ENCODE measurements at regions not wholly inside any gene's neighbourhood (a gene's known extent, or its start where the extent isn't known, plus 50 kb on each side); places are given as distances from the start of the nearest gene placed in this dataset.
"Not testable (repeated sequence)": the region's sequence is repeated elsewhere in the genome, so short reads cannot be mapped to it uniquely, and the experiment has no call there.

DNA sequence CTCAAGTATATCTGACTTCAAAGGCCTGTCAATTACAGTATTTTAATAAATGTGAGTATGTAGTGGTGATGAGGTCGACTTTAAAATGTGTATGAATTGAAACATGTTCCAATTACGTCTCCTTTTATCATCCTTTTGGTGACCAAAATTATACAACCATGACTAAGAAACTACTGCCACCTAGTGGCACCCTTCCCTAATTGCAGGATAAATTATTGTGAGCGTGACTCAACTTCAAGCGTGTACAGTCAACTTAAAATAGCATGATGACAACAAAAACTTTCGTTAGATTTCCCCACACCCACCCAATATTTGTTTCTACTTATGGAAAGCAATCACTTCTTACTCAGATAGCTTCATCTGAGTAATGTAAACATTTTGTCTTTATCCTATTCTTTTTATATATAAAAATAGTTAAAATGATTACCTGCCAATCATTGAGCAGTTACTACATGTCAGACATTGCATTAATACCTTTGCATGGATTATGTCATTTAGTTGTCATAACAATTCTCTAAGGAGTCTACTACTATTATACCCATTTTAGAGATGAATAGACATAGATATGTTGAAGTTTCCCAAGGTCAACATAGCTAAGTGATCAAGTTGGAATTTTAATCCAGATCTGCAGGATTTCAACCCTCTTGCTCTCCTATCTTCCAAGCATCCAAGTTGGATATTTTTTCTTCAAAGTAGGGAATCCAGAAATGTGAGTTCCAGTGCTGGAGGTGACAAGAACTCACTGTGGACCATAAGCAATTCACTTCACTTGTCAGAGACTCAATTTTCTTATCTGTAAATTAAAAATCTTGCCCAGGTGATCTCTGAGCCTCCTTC, 106.0 kb downstream of the MEX3B start:
- no peak for DNase-seq (ENCODE audit: extremely low read depth in 1 of 2, low read depth in 1 of 2)

DNA sequence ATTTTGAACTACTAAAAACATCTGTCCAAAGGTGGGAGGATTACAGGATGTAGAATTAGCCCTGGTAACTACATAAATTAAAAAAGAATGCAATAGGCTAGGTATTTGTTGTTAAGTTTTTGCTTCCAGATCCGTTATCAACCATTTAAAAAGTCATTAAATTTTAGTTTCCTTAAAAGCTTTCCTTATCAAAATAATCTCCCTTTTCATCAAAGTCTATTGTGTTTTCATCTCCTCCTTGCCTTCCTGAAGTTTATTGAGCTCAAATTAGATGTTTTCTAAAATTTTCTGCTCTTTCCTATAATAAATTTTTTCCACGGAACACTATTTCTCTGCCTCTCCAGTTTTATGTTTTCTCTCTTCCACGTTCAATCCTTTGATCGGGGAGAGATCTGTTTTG, 108.6 kb downstream of the MEX3B start:
- no peak for DNase-seq (ENCODE audit: extremely low read depth in 1 of 2, low read depth in 1 of 2)

DNA sequence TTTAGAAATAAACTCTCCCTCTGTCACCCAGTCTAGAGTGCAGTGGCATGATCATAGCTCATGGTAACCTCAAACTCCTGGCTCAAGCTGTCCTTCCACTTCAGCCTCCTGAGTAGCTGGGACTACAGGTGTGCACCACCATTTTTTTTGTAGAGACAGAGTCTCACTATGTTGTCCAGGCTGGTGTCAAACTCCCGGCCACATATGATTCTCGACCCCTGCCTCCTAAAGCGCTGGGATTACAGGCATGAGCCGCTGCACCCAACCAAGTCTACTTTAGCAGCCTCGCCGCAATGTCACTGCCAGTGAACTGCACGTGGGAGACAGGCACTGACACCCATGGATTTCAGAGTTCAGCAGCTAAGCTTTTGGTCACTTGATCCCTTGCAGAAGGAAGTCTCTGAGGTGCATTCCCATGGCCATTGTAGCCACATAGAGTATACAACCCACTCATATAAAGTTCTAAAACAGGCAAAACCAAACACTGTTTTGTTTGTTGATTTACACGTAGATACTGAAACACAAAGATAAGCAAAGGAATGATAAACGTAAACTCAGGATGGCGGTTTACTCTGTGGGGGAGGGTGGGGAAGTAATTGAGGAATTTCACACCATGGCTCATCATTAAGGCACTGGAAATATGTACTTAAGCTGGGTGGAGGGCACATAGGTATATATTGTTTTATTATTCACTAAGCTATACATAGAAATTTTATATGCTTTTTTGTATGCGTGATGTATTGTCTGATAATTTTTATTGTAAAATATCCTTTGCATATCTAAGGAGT, 115.0 kb downstream of the MEX3B start:
- no peak for DNase-seq (ENCODE audit: extremely low read depth in 1 of 2, low read depth in 1 of 2)

DNA sequence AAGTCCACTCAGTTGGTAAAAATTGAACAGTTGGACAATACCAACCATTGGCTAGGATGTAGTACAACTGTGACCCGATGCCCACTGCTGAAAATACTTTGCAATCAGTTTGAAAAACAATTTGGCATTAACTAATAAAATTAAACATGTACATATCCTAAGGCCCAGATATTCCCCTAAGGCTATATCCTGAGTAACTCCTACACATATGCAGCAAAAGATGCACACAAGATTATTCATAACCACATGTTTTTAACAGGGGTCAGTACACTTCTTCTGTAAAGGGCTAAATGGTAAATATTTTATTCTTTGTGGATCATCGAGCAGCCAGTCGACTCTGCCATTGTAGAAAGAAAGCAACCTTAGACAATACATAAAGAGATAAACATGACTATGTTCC, 116.3 kb downstream of the MEX3B start:
- no peak for DNase-seq (ENCODE audit: extremely low read depth in 1 of 2, low read depth in 1 of 2)

DNA sequence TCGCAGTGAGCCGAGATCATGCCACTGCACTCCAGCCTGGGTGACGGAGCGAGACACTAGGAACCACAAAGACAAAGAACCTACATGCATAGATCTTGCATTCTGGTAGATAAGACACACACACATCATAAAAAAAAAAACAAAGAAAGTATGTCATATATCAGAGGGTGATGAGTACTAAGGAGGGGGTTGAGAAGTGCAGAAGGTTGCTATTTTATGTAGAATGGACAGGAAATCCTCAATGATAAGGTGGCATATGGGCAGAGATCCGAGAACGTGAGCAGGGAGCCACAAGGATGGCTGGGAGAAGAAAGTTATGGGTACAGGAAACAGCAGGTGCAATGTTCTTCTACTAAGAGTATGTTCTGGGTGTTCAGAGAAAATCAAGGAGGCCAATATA, 118.8 kb downstream of the MEX3B start:
- DNase-seq (ENCODE audit: extremely low read depth in 1 of 2, low read depth in 1 of 2) = no peak

DNA sequence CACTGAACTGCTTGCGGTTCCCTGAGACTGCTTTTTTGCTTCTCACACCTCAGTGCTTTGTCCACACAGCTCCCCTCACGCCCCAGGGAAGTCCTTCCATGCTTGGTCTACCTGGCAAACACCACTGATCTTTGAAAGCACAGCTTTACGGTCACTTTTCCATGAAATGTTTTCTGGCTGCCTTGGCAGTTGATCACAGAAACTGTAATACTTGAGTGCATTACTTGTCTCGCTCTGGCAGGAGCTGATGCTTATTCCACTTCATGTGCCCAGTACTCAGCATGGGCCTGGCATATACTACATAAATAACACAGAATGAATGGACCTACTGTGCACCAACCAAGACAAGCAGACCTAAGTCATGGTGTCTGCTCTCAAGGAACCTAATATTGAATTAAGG, 121.1 kb downstream of the MEX3B start:
- no peak for DNase-seq (ENCODE audit: extremely low read depth in 1 of 2, low read depth in 1 of 2)

DNA sequence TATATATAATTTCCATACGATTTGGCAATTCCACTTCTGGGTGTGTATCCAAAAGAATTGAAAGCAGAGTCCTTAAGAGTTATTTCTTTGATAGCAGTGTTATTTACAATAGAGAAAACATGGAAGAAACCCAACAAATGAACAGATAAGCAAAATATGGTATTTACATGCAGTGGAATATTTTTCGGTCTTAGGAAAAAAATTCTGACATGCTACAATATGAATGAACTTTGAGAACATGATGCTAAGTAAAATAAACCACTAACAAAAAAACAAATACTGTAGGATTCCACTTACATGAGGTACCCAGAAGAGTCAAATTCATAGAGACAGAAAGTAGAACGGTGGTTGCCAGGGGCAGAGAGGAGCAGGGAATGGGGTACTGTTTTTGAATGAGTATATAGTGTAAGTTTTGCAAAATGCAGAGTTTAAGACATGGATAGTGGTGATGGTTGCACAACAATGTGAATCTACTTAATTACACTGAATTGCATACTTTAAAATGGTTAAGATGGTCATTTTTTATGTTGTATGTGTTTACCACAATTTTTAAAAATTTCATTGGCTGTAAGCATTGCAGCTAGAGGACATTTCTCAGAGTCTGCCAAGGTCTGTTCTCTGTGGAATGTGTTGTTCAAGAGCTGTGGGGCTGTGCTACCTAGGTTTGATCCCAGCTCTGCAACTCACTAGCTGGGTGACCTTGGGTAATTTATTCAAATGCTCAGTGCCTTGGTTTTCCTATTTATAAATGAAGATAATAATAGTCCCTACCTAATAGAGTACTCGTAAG, 122.1 kb downstream of the MEX3B start:
- no peak for DNase-seq (ENCODE audit: extremely low read depth in 1 of 2, low read depth in 1 of 2)

DNA sequence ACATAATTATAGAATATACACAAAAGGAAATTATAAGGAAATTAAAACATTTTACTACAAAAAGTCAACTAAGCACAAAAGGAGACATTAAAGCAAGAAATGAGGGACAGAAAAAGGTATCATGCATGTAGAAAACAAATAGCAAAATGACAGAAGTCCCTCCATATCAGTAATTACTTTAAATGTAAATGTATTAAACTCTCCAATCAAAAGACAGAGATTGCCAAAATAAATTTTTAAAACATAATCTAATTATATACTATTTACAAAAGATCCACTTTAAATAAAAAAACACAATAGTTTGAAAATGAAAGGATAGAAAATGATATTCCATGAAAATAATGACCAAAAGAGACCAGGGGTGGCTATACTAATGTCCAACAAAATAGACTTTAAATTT, 123.7 kb downstream of the MEX3B start:
- no peak for DNase-seq (ENCODE audit: extremely low read depth in 1 of 2, low read depth in 1 of 2)

DNA sequence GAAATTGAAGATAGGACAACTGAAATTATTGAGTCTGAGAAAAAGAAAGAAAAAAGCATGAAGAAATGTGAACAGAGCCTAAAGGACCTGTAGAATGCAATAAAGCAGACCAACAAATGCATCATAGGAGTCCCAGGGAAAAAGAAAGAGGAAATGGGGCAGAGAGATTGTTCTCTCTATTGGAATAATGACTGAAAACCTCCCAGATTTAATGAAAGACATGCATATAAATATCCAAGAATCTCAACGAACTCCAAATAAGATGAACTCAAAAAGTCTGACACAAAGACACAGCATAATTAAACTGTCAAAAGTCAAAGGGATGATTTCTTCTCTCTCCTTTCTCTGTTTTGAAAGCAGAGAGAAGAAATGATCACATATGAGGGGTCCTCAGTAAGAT, 124.7 kb downstream of the MEX3B start:
- no peak for DNase-seq (ENCODE audit: extremely low read depth in 1 of 2, low read depth in 1 of 2)

DNA sequence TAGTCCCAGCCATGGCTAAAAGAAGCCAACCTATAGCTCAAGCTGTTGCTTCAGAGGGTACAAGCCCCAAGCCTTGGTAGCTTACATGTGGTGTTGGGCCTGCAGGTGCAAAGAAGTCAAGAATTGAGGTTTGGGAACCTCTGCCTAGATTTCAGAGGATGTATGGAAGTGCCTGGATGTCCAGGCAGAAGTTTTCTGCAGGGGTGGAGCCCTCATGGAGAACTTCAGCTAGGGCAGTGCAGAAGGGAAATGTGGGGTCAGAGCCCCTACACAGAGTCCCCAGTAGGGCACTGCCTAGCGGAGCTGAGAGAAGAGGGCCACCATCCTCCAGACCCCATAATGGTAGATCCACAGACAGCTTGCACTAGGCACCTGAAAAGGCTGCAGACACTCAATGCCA, 127.1 kb downstream of the MEX3B start:
- not testable (repeated sequence) for DNase-seq (ENCODE audit: extremely low read depth in 1 of 2, low read depth in 1 of 2)

DNA sequence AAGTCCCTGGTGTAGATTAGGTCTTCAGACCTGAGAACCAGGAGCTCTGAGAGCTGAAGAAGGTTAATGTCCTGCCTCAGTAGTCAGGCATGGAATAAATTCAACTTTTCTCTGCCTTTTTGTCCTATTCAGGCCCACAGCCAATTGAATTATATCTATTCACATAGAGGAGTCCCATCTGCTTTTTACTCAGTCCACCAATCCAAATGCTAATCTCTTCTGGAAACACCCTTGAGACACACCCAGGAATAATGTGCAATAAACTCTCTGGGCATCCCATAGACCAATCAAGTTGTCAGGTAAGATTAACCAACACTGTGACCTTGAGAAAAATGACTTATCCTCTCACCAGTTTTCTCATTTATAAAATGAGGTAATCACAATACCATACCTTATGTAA, 129.4 kb downstream of the MEX3B start:
- DNase-seq (ENCODE audit: extremely low read depth in 1 of 2, low read depth in 1 of 2) = no peak

DNA sequence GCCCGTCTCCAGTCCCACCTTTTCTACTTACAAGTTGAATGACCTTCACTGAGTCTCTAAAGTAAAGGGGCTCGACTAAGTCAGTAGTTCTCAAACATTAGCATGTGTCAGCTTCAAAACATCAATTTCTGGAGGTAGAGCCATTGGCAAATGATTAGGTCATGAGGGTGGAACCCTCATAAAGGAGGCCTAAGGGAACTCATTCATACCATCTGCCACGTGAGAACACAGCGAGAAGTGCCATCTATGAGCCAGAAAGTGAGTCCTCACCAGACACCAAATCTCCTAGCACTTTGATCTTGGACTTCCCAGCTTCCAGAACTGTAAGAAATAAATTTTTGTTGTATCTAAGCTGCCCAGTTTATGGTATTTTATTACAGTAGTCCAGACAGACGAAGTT, 129.8 kb downstream of the MEX3B start:
- no peak for DNase-seq (ENCODE audit: extremely low read depth in 1 of 2, low read depth in 1 of 2)

DNA sequence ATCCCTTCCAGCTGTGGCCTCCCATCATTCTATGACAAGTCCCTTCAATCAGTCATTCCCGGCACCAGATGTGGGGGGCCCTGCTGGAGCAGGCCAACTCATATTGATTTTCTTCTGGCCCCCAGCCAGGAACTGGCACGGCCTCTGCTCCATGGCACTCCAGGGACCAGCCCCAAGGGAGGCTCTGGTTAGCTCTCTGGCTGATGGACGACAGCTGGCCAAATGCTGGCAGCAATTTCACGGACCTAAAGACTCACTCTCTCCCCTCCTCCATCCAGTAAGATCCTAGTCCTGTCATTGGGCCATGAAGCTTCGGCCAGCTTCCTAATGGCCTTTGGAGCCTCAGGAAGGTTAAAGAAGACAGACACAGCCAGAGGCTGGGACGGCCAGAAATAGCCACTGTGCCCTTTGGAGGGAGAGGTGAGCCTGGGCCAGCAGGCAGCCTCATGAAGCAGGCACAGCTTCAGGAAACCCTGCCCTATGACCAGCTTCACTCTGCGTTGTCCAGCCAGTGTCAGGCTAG, 131.0 kb downstream of the MEX3B start:
- DNase-seq (ENCODE audit: extremely low read depth in 1 of 2, low read depth in 1 of 2) = no peak

DNA sequence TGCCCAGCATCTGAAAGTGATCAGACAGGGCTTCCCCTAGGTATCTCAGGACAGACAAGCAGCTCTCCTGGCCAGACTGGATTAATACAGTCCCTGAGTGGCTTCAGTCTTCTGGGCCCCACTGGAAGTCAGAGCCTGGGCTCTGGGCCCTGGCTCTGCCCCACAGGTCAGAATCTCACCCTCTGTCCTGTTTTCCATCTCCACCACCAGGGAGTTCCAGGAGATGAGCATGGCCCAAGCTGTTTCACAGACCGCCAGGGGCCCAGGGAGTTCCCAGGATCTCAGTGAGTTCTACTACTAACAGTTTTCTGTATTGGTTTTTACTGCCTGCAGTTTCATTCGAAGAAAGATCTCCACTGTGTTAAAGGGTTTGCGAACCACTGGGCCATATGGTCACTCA, 131.5 kb downstream of the MEX3B start:
- no peak for DNase-seq (ENCODE audit: extremely low read depth in 1 of 2, low read depth in 1 of 2)

DNA sequence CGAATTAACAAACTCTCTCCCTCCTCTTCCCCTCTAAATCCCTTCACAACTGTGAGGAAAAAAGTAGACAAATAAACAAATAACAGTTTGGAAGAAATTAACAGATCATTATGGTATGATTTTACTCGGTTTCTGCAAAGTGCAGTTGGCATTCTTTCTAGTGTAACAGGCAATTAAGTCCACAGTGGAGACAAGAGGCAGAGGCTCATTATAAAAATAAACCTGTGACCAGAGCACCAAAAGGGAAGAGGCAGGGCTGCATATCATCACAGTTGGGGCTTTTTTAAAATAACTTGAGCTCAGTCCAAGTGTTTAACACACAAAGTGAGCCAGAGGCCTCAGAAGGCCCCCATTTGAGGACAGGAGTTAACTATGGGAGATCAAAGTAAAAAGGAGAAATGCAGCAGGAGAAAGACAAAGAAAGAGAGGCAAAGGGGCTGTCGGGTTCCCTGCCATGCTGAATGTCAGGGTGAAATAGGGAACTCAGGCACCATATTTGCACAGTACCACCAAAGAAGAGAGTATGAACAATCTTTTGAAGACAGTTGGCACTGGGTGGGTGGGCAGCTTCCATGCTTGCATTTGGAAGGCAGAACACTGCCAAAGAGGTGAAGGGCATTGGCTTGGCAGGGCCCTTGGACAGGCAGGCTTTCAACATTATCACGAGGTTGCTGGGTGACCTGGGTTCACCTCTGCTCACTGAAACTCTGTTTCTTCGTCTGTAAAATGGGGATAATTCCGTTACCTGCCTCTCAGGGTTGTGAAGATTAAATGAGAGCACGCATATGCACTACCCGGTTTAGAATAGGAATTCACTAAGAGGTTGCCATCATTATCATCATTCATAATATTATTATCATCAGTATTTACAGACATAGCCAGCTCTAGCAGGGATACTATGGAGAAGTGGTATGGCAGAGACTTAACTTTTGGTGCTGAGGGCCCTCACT, 134.5 kb downstream of the MEX3B start:
- no peak for DNase-seq (ENCODE audit: extremely low read depth in 1 of 2, low read depth in 1 of 2)

DNA sequence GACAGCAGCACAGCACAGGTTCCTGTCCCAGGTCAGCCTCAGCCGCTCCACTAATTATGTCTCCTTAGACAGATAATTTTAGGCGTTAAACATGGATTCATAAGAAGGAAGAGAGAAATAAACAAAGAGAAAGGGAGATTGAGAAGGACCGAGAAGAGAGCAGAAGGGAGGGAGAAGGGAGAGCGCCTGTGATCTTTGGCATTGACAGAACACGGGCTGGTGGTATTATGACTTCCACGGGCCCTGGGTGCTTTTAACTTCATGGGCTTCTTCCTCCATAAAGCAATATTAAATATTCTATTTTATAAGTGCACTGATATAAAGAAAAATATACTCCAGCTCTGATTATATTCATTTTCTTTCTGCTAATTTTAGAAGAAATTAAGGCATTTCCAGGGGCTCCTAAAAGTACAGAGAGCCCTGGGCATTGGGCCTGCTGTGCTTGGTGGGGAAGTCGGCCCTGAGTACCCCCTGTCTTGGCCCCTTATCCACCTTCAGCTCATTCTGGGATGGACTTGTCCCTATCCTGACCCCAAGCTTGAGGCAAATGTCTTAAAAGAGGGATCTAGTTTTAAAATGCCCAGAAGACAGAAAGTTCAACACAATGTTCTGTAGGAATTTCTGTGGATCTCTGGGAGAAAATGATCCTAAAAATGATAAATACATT, 135.3 kb downstream of the MEX3B start:
- no peak for DNase-seq (ENCODE audit: extremely low read depth in 1 of 2, low read depth in 1 of 2)

DNA sequence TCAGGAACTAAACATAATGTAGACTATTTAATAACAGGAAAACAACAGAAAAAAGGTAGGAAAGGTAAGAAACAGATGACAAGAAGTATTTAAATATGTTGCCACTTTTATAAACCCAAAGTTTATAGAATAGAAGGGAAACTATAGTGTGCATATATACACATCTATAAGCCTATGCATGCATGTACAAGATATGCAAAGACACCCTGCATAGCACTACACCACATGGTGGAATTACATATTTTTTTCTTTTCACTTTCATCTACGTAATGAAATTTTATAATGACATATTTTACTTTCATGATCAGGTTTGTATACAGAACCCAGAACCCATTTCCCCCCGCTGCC, 136.8 kb downstream of the MEX3B start:
- DNase-seq (ENCODE audit: extremely low read depth in 1 of 2, low read depth in 1 of 2) = no peak

DNA sequence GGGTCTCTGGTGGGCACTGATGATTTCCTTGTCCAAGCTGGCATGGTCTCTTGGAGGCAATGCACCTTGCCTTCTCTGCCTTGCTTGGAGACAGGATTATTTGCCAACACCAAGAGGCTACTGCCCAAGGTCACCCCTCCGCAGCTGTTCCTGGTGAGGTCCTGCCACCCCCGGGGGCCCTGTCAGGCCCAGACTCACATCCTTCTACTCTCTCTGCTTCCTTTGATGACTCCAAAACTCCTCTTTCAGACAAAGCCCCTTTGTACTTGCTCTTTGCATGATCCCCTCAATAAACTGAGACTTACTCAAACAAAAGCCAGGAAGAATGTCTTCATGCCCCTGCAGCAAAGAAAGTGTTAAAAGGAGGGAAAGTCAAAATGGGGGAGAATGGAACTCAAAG, 137.7 kb downstream of the MEX3B start:
- no peak for DNase-seq (ENCODE audit: extremely low read depth in 1 of 2, low read depth in 1 of 2)

DNA sequence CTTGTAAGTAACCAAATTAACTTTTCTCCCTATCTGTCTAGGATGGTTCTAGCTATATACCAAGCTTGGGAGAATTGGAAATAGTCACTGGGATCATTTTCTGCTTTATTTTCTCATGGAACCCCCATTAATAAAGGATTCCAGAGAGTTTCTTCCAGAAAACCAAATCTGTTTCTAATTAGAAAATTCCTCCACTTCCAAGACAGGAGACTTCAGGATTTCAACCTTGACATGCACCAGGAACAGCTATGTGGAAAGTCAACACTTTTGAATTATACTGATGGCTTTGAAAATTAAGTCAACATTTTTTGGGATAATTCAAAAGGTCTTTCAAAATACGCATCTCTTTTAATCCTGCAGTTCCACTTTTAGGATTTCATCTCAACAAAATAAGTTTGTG, 138.3 kb downstream of the MEX3B start:
- DNase-seq (ENCODE audit: extremely low read depth in 1 of 2, low read depth in 1 of 2) = no peak

DNA sequence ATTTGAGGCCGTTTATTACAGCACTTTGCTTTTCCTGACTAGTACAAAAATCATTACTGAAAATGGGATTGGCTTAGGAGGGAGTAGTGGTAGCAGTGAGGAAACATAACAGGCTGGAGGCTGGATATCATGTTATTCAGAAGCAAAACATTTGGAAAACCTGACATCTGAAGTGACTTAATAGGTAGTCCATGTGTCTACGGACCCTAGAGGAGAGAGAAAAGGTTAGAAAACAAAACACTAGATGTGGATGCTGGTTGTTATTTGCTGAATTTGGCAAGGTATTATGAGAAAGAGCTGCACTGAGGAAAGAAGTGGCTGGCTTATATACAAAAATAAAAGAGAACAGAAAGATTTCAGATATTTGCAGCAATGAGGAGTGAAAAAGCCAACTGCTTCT, 139.9 kb downstream of the MEX3B start:
- no peak for DNase-seq (ENCODE audit: extremely low read depth in 1 of 2, low read depth in 1 of 2)

All from stimulated activated CD8-positive, alpha-beta memory T cell treated with anti-CD3 and anti-CD28 coated beads, Interleukin-7, amount 100 ng/mL, for 48 hours (primary cell).